GM18907 (cell line): ENCODE measurements at regions not wholly inside any gene's neighbourhood (a gene's known extent, or its start where the extent isn't known, plus 50 kb on each side); places are given as distances from the start of the nearest gene placed in this dataset.

Experiments used
- ATAC-seq: cut with Tn5 transposase; IDR thresholded peaks from one replicate; pipeline ENCODE4 v1.9.1; 2021; ENCODE audit warnings: mild to moderate bottlenecking, moderate library complexity; ENCODE audit not compliant: unreplicated experiment

DNA sequence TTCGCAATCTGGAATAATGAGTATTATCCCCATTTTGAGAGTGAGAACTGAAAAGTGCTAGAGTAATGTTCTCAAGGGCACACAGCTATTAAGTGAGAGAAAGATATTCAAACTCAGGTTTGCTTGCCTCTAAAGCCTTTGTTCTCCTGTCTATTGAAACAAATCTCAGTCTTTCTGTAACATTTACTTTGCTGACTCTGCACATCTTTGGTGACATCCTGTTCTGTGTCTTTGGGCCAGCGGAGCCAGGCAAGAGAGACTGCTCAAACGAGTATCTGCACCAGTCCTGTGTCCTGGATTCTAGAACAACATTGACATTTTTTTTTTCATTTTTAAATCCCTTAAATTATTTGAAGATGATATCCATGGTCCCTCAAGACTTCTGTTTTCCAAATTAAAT is 1539.2 kb upstream of the PIK3C3 start:
- ATAC-seq, result no peak

DNA sequence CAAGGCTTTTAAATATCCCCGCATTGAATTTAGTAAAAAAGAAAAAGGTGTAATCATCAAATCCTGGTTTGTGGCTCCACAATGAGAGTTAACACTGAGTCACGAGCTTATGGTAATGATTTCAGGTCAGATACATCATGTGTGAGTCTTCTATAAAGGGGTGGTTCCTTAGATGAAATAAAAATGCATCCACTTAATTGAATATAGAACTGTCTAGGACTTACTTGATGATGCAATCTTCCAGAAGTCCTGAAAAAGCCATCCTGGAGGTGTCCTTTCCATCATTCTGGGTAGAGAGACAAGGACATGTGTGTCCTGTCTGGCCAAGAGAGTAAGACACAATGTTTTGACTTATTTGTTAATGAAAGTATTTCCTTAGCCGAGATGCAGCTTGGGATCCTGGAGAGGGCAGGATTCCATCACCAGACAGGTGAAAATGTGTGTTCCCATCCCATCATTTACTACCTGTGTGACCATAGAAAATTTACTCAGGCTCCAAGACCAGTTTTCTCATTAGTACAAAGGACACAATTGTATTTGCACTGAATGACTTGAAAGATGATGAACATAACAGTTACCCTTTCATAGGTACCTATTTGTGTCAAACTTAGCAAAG is 1539.8 kb upstream of the PIK3C3 start:
- ATAC-seq, result no peak

DNA sequence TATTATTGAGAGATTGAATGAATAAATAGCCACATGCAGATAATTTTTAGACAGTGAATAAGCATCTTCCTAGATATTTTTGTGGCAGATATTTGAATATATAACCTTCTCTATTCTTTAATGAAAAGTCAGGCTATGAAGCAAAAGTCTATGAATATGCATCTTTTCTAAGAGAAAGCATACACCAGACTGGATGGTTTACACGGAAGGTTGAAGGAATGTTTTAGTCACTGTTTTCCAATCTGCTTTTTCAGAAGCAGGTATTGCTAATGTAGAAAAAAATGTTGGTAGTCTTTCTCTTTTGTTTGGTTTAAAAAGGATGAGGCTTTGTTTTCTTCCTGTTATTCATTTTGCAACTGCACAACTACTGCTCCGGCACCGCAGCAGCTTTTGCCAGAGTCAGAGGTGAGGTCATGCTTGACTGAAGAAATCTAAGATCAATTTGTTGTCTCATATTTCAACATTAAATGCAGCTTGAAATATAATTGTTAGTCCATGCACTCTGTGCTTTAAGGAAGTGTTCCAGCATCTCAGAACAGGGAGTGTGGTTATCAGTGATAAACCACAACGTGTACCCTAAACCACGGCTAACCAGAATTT is 1540.8 kb upstream of the PIK3C3 start:
- no peak for ATAC-seq

DNA sequence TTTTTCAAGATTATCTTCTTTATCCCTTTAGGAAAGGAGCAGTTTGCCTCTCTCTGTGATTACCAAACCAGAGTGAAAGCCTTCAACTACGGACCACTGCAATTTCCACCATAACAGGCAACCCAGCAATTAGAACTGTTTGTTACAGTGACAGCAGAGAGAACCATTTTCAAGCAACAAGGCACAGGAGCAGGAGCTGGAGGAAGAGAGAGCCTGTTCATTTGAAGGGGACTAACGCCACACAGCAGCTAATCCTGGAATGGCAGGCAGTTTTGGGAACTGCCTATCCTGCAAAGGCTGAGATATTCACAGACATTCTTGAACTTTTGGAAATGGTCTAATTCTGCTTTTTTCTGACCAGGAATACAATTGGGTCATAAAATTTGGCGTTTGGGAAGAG is 1541.9 kb upstream of the PIK3C3 start:
- no peak for ATAC-seq

DNA sequence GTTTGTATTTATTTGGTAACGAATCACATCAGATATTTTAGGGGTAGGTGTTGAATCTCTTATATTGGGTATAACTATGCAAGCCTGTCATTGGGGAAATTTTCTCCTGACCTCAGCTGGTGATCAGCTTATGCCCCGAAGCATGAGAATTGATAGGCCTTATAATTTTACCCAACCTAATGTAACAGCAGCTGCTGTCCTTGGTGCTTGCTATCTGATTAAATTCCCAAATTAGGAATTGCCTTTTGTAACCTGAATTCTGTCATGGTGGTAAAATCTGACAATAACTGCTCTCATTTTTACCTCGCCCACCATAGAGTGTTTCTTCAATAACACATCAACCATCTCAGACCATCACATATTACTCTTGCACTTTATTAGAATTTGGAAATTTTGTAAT is 1542.6 kb upstream of the PIK3C3 start:
- no peak for ATAC-seq

DNA sequence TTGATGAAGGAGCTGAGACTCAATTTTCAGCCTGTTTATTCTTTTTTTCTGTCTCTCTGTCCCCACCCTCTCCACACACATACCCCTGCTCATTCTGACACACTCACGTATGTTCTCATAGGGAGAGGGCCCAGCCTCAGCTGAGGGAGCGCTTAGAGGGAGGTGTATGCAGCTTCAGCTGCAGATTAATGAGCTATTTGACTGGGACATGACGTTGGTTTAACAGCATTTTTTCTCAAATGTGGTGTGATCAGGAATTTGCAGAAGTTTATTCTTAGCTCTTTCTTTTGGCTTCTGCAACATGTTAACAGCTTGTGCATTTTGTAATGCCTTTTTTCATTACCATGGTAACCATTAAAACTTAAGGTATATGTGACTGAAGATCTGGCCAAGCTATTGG is 1547.1 kb upstream of the PIK3C3 start:
- no peak for ATAC-seq

DNA sequence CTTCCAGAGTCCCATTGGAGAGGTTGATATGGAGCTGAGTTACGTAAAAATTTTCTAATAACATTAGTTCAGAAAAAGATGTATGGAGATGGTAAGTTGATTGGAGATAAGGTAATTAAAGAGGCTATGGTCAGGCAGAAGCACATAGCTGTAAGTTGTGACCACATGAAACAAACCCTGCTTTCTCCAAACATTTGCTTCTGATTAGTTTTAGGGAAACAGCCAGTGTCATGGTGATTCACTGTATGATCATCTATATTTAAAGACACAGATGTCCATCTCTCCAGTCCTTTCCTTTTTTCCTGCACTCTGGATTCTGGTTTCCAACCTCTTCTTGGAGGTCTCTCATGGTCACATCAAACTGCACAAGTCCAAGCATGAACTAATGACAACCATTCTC is 1550.8 kb upstream of the PIK3C3 start:
- ATAC-seq, result no peak

DNA sequence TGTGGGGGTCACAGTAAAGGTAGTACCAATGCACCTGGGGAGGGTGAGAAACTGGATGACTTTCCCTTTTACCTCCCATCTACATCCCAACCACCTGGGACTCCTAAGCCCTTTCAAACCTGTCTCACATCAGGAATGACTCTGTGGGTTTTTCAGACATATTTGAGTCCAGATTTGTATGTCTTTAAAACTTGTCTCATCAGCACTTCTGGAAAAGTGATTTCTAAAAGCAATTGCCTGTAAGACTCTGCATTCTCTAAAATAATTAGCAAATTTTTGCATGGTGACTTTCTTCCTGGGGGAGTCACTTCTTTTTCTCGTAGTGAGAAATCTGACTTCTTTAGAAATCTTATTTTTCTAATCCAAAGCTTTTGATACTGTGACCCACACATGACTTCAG is 1553.0 kb upstream of the PIK3C3 start:
- ATAC-seq, result no peak

DNA sequence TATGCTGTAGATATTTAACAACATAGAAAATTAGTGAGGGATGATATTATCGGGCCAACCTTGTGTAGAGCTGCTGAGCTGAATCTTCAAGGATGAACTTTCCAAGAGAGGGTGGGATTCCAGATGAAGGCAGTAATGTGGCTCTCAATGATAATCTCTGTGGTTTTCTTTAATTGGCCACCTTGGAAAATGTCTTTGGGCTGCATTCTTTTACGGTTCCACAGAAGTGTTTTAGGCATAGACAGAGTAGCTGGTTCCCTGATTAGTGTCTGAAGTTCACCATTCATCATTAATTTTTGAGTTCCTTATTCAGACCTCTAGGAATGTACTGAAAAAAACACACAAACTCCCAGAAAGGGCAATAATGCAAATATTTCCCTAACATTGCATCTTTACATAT is 1566.9 kb upstream of the PIK3C3 start:
- ATAC-seq, result no peak

DNA sequence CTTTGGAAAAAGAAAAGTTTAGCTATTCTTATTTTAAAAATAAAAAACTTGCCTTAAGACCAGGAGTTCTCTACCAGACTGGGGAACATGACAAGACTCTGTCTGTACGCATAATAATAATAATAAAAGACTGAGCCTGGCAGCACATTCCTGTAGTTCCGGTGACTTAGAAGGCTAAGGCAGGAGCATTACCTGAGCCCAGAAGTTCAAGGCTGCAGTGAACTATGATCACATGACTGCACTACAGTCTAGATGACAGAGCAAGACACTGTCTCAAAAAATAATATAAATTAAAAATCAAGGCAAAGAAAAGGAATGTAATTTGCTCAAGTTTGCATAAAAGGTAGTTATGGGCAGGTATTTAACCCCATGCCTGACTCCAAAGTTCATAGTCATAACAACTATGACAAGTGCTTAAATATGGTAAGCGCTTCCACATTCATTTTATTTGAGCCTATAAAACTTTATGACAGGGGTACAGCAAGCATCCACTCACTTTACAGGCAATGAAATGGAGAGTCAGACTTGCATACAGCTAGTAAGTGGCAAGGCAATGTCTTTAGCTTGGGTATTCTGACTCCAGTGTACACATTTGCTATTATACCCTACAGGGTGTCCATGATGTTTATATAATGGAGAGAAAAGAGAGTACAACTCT is 1567.8 kb upstream of the PIK3C3 start:
- no peak for ATAC-seq

DNA sequence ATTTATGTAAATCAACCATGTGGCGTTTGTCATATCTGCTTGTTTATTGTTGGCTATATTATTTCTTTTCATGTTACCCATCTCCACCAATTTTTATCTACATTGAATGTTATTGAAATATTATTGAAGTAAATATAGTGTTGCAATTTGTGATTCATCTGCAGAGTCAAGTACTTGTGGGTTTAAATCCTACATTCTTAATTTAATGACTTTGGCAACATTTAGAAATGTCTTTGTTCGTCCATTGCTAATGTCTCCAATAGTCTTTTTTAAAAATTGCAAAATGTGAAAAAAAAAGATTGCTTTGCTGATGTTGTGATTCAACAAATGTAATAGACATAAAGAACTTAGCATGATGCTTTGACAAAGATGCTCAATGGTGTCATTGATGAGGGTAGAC is 1572.8 kb upstream of the PIK3C3 start:
- no peak for ATAC-seq

DNA sequence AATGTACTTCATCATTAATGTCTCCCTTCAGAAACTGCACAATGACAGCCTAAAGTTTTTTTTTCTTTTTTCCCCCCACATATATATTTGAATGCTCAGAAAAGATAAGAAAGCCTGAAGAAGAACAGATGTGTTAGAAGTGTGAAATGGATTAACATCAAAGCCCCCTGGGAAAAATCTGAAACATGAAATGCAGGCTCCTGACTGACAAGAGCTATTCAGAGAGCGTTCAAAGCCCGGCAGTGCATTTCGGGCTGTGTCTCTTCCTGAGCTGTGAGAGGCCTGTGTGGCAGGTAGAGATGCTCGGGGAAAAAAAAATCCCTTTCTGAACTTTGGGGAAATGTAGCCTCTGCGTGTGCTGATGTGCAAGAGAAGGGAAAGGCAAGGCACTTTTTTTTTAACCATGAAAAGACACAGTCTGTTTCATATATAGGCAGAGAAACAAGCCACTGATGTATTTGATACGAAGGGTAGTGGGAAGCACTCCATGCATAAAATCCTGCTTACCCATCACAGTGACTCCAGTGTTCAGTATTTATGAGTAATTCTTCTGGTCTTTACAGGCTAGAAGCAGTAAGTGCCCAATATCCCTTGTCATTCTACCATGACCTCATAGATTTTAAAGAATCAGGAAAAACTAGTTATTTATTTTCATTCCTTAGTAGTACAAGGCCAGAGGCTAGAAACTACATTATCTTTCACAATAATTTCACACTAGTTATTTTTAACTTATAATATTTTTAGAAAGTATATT is 1574.2 kb upstream of the PIK3C3 start:
- no peak for ATAC-seq

DNA sequence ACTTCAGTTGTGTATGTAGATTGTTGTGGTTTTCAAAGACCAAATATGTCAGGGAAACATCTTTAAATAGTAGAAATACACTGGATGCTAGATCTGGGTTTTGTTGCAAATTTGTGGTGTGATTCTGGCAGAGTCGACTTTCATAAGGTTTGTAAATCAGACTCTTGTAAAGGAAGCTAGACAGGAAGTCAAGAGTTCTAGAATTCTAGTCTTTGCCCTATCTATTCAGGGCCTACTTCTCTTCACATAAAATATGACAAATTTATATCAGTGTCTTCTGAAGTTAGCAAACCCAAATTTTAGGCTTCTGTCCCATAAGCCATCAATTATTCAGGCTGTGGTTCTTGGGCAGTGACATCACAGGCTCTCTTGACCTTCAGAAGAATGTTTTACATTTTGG is 1579.2 kb upstream of the PIK3C3 start:
- no peak for ATAC-seq

DNA sequence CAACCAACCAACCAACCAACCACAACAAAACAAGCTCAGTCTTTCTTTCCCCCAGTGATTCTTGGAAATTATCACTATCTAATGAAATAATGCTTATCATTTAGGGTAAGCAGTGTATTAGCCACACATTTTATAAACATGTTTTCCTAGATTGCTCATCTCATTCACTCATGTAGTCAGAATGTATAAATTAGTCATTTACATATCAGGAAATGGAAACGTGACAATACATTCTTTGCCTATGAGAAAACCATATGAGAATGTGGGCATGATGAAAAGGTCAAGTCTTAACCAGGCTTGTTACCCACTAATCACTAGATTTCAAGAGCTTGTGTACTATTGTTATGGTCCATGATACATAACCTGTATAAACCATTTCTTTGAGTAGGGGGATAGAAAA is 1583.4 kb upstream of the PIK3C3 start:
- ATAC-seq, result no peak

DNA sequence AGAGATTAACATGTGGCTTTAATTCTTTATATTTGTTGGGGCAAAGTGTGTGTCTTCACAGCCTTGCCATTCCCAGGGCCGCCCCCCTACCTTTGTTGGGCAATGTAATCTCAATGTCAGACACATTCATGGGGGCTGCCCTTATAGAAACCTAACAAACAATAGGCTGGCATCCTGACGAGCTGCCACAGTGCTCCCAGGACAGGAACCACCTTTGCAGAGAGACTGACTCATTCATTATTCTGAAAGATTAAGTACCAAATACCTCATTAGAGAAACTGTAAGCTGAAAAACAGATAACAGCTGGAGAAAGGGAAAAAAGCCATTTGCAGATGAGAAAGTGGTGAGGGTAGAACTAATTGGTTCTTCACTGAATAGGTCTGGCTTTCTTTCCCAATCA is 1587.5 kb upstream of the PIK3C3 start:
- ATAC-seq, result no peak

DNA sequence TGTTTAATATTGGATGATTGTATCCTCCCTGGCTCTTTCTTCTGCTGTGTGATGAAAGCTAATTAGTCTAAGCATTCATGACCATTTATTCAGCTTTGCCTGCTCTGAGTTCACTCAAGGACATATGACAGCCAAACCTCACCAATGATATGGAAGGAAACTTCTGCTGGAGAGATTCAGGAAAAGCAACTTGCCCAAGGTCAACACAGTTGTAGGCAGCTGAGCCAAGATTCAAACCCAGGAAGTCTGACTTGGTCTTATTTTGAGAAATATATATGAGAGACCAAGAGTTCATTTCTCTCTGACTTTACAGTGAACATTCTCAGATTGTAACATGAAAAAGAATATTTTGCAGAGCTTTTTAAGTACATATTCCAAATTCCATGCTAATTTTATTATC is 1588.5 kb upstream of the PIK3C3 start:
- ATAC-seq, result no peak

DNA sequence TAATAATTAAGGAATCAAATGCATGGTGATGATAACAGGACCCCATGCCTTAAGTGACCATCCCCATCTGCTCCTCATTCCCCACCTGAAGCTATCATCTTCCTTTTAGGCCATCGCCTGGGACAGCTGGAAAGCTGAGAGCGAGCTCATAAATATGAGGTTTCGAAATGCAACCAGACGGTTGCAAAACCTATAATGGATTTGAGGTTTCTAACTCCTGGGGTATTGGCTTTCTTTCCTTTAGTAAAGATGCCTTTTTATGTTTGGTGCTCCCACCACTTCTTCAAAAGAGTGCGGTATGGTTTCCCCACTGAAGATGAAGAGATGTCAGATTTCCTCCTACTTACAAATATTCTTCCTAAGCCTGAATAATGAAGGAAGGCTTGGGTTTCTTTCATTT is 1589.5 kb upstream of the PIK3C3 start:
- no peak for ATAC-seq

DNA sequence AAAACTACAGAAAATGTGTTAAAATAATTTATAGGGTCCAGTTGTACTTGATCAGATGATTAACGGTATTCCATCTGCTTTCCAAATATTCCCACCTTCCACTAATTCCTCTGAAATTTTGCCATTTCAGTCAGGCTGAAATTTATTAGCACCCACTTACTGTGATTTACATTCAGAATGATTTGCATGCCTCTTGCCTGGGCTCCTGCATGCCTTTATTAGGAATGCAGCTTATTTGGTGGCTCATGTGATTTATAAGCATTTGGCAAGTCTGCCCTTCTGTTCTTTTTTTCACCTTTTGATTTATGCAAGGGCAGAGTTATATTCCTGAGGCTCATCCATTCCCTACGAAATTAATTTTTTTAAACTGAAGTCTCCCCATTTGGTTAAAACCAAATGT is 1594.5 kb upstream of the PIK3C3 start:
- no peak for ATAC-seq

DNA sequence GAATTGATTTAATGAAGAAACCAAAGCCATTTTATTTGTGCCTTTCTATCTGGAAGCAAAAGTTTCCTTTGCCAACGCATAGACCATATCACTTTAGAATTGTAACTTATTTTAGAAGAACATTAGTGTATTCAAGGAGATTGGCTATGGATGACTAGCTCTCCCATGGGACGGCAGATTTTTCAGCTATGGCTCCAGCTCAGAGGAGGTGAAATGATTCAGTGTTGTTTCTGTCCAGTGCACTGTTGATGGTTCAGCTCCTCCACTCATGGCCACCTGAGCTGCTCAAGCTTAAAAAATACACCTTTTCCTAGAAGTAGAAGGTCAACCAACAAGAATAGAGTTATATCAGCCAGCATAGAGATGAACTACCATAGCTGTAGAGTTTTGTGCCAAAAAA is 1597.5 kb upstream of the PIK3C3 start:
- no peak for ATAC-seq

DNA sequence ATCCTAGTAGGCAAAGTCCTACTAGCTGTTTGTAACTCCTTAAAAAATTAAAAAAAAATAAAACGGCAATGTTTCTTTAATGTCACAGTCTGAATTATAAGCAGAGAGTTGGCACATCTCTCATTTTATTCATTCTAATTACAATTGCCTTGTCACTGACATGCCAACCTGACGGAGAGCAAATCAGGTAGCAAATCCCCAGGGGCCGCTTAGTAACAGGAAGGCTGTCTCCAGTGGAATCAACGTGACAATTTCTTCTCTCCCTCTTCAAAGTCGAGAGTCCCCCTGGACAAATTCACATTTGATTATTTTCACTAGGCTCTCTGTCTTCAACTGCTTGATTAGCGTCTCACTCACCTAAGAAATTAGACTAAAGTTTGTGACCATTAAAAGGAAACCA is 1598.9 kb upstream of the PIK3C3 start:
- no peak for ATAC-seq

DNA sequence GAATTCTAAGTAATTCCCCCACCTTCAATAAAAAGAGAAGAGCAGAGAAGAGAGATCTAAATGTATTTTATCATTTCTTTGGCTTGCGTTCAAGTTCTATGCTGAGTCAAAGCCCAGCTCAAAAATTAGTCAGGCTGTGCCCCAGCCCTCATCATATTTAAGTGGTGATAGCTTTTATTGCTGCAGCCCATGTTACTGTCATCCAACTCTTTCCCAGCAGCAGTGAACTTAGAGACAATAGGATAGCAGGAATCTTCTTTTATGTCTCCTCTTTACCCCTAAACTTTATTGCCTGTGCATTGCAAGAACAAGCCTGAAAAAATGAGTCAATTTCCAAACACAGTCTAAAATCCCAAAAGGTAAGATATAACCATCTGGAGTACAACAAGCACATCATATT is 1599.3 kb upstream of the PIK3C3 start:
- no peak for ATAC-seq

DNA sequence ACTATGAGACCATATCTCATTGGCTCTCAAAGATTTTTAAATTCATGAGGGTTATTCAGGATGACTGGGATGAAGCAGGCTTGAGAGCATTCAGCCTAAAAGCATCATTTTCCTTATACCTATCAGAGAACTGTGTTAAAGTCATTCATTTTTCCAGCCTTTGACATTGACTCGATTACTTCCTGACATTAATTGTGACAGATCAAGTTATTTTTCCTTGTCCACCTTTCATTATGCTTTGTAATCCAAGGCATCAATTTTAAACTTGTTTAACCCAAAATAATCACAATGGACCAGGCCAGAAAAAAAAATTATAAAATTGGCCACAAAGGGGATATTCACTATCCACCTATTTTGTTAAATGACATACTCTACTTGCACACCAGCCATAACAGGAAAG is 1606.8 kb upstream of the PIK3C3 start:
- no peak for ATAC-seq
